ENCODE measurements at regions not wholly inside any gene's neighbourhood (a gene's known extent, or its start where the extent isn't known, plus 50 kb on each side); places are given as distances from the start of the nearest gene placed in this dataset.
A peak's percentile ranks its signal among the peaks of the same experiment; 100 is the strongest.
"Not testable (repeated sequence)": the region's sequence is repeated elsewhere in the genome, so short reads cannot be mapped to it uniquely, and the experiment has no call there.

- 45 to 83% (median 69%) methylated on average over 1 to 4 of the region's 4 CpGs; no CpG with 5 or more reads in 5 of the 10 experiments for WGBS, 10 experiments
- no peak overlapping the region for H3K27ac ChIP-seq
- in situ Hi-C loops (cut with MboI; ENCODE audit: low pct_unique_long_range_greater_than_20kb in 2 of 9, low sequenced_read_pairs in 9 of 9, unreplicated experiment in 9 of 9) = no loop called here
- H3K4me1 ChIP-seq (replicated peaks in 1 of 2) = no peaks in the 10 kb centered on the region
- no peak overlapping the region for H3K4me3 ChIP-seq
- no peak for ATAC-seq (replicated peaks in 6 of 8)
Observed at GRCh38 chr1:5780324-5780716, 211.9 kb downstream of the NPHP4 start.

- peak in 3 of 8 experiments; percentile 49 to 66 (median 53) for ATAC-seq (replicated peaks in 6 of 8)
- in situ Hi-C loops (cut with MboI; ENCODE audit: low pct_unique_long_range_greater_than_20kb in 2 of 9, low sequenced_read_pairs in 9 of 9, unreplicated experiment in 9 of 9) = no loop called here
- no peak overlapping the region for H3K27ac ChIP-seq
- no peaks in the 10 kb centered on the region for H3K4me1 ChIP-seq (replicated peaks in 1 of 2)
- no peak overlapping the region for H3K4me3 ChIP-seq
- 20 to 93% (median 85%) methylated on average over 2 to 24 of the region's 24 CpGs; no CpG with 5 or more reads in 3 of the 10 experiments for WGBS, 10 experiments
Observed at GRCh38 chr1:5779608-5780323, 212.5 kb downstream of the NPHP4 start.

- H3K4me3 ChIP-seq = no peak overlapping the region
- ATAC-seq (replicated peaks in 6 of 8) = peak in 4 of 8 experiments; percentile 96 to 98 (median 97)
- 47 to 100% (median 59%) methylated on average over 1 to 10 of the region's 12 CpGs; no CpG with 5 or more reads in 1 of the 10 experiments for WGBS, 10 experiments
- in situ Hi-C loops (cut with MboI; ENCODE audit: low pct_unique_long_range_greater_than_20kb in 2 of 9, low sequenced_read_pairs in 9 of 9, unreplicated experiment in 9 of 9) = no loop called here
- no peak overlapping the region for H3K27ac ChIP-seq
- no peaks in the 10 kb centered on the region for H3K4me1 ChIP-seq (replicated peaks in 1 of 2)
Observed at GRCh38 chr1:5776035-5776550, 216.1 kb downstream of the NPHP4 start.

- in situ Hi-C loops (cut with MboI; ENCODE audit: low pct_unique_long_range_greater_than_20kb in 2 of 9, low sequenced_read_pairs in 9 of 9, unreplicated experiment in 9 of 9) = loop anchor here in 1 of 9 experiments (25.0 kb wide), 1 partner anchor 262 kb away; no protein-coding TSS in a partner anchor
- WGBS, 10 experiments = 30 to 78% (median 70%) methylated on average over 2 to 6 of the region's 6 CpGs
- no peak for ATAC-seq (replicated peaks in 6 of 8)
- Histone ChIP-seq H3K4me1 (replicated peaks in 1 of 2) (no peaks in the 10 kb centered on the region), H3K4me3 (no peak overlapping the region), H3K27ac (no peak overlapping the region)
Observed at GRCh38 chr1:5774019-5774418, 218.2 kb downstream of the NPHP4 start.

GRCh38 chr1:5771788-5772187 lies 220.4 kb downstream of the NPHP4 start:
- Histone ChIP-seq H3K27ac (no peak overlapping the region), H3K4me1 (replicated peaks in 1 of 2) (no peaks in the 10 kb centered on the region), H3K4me3 (no peak overlapping the region)
- no peak for ATAC-seq (replicated peaks in 6 of 8)
- WGBS, 10 experiments = 7 to 100% (median 83%) methylated on average over 1 to 2 of the region's 2 CpGs; no CpG with 5 or more reads in 5 of the 10 experiments
- in situ Hi-C loops (cut with MboI; ENCODE audit: low pct_unique_long_range_greater_than_20kb in 2 of 9, low sequenced_read_pairs in 9 of 9, unreplicated experiment in 9 of 9) = loop anchor here in 1 of 9 experiments (25.0 kb wide), 1 partner anchor 259 kb away; no protein-coding TSS in a partner anchor

GRCh38 chr1:5770981-5771765 lies 221.1 kb downstream of the NPHP4 start:
- 0 to 77% (median 51%) methylated on average over 1 to 21 of the region's 23 CpGs; no CpG with 5 or more reads in 2 of the 10 experiments for WGBS, 10 experiments
- in situ Hi-C loops (cut with MboI; ENCODE audit: low pct_unique_long_range_greater_than_20kb in 2 of 9, low sequenced_read_pairs in 9 of 9, unreplicated experiment in 9 of 9) = loop anchor here in 1 of 9 experiments (25.0 kb wide), 1 partner anchor 259 kb away; no protein-coding TSS in a partner anchor
- peak in 4 of 8 experiments; percentile 15 to 89 (median 47) for ATAC-seq (replicated peaks in 6 of 8)
- Histone ChIP-seq H3K27ac (no peak overlapping the region), H3K4me1 (replicated peaks in 1 of 2) (no peaks in the 10 kb centered on the region), H3K4me3 (no peak overlapping the region)

- no peak overlapping the region for H3K4me3 ChIP-seq
- WGBS, 10 experiments = 37 to 100% (median 81%) methylated on average over 1 to 5 of the region's 5 CpGs; no CpG with 5 or more reads in 4 of the 10 experiments
- no peaks in the 10 kb centered on the region for H3K4me1 ChIP-seq (replicated peaks in 1 of 2)
- no peak for ATAC-seq (replicated peaks in 6 of 8)
- no peak overlapping the region for H3K27ac ChIP-seq
- in situ Hi-C loops (cut with MboI; ENCODE audit: low pct_unique_long_range_greater_than_20kb in 2 of 9, low sequenced_read_pairs in 9 of 9, unreplicated experiment in 9 of 9) = loop anchor here in 1 of 9 experiments (25.0 kb wide), 1 partner anchor 257 kb away; no protein-coding TSS in a partner anchor
Observed at GRCh38 chr1:5769760-5770159, 222.5 kb downstream of the NPHP4 start.

- in situ Hi-C loops (cut with MboI; ENCODE audit: low pct_unique_long_range_greater_than_20kb in 2 of 9, low sequenced_read_pairs in 9 of 9, unreplicated experiment in 9 of 9) = loop anchor here in 1 of 9 experiments (25.0 kb wide), 1 partner anchor 257 kb away; no protein-coding TSS in a partner anchor
- no peak overlapping the region for H3K27ac ChIP-seq
- WGBS, 10 experiments = 0 to 93% (median 79%) methylated on average over 1 to 6 of the region's 7 CpGs; no CpG with 5 or more reads in 4 of the 10 experiments
- no peaks in the 10 kb centered on the region for H3K4me1 ChIP-seq (replicated peaks in 1 of 2)
- H3K4me3 ChIP-seq = no peak overlapping the region
- ATAC-seq (replicated peaks in 6 of 8) = no peak
Observed at GRCh38 chr1:5769146-5769545, 223.1 kb downstream of the NPHP4 start.

GRCh38 chr1:5768014-5768413 lies 224.2 kb downstream of the NPHP4 start:
- WGBS, 10 experiments = 0 to 89% (median 62%) methylated on average over 1 to 9 of the region's 10 CpGs; no CpG with 5 or more reads in 3 of the 10 experiments
- in situ Hi-C loops (cut with MboI; ENCODE audit: low pct_unique_long_range_greater_than_20kb in 2 of 9, low sequenced_read_pairs in 9 of 9, unreplicated experiment in 9 of 9) = loop anchor here in 1 of 9 experiments (25.0 kb wide), 1 partner anchor 256 kb away; no protein-coding TSS in a partner anchor
- ATAC-seq (replicated peaks in 6 of 8) = peak in 3 of 8 experiments; percentile 9 to 27 (median 17)

GRCh38 chr1:5766996-5767395 lies 225.2 kb downstream of the NPHP4 start:
- not testable (repeated sequence) for H3K27ac ChIP-seq; ATAC-seq (replicated peaks in 6 of 8); H3K4me1 ChIP-seq (replicated peaks in 1 of 2); H3K4me3 ChIP-seq
- in situ Hi-C loops (cut with MboI; ENCODE audit: low pct_unique_long_range_greater_than_20kb in 2 of 9, low sequenced_read_pairs in 9 of 9, unreplicated experiment in 9 of 9) = loop anchor here in 1 of 9 experiments (25.0 kb wide), 1 partner anchor 255 kb away; no protein-coding TSS in a partner anchor
- WGBS, 10 experiments = 0 to 80% (median 46%) methylated on average over 1 to 12 of the region's 12 CpGs; no CpG with 5 or more reads in 2 of the 10 experiments

More at GRCh38 chr1:5768014-5768413, 224.2 kb downstream of the NPHP4 start:
- Histone ChIP-seq H3K4me3 (no peak overlapping the region), H3K4me1 (replicated peaks in 1 of 2) (no peaks in the 10 kb centered on the region), H3K27ac (no peak overlapping the region)

- H3K4me1 ChIP-seq (replicated peaks in 1 of 2) = no peaks in the 10 kb centered on the region
- in situ Hi-C loops (cut with MboI; ENCODE audit: low pct_unique_long_range_greater_than_20kb in 2 of 9, low sequenced_read_pairs in 9 of 9, unreplicated experiment in 9 of 9) = loop anchor here in 1 of 9 experiments (25.0 kb wide), 1 partner anchor 254 kb away; no protein-coding TSS in a partner anchor
- WGBS, 10 experiments = 0 to 83% (median 61%) methylated on average over 1 to 9 of the region's 17 CpGs; no CpG with 5 or more reads in 4 of the 10 experiments
- ATAC-seq (replicated peaks in 6 of 8) = peak in 3 of 8 experiments; percentile 16 to 46 (median 27)
- no peak overlapping the region for H3K27ac ChIP-seq
- no peak overlapping the region for H3K4me3 ChIP-seq
Observed at GRCh38 chr1:5765997-5766913, 226.0 kb downstream of the NPHP4 start.
